ENCODE measurements at regions not wholly inside any gene's neighbourhood (a gene's known extent, or its start where the extent isn't known, plus 50 kb on each side); places are given as distances from the start of the nearest gene placed in this dataset.

DNA sequence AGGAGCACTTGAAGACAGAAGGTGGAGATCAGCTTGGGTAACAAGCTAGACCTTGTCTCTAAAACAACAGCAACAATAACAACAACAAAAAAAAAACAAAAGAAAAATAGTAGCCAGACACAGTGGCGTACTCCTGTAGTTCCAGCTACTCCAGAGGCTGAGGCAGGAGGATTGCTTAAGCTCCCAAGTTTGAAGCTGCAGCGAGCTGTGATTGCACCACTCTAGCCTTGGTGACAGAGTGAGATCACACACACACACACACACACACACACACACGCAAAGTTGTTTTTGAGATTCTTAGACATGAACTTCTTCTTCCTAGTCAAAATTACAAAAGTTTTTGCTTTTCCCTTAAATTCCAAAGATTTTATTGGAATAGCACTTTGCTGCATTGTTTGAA, 93.0 kb upstream of the IGSF10 start:
- intact Hi-C loops (cut with micrococcal nuclease): no loop called here
- ATAC-seq (ENCODE audit: low read depth) (no peak), DNase-seq (no peak)
- Histone ChIP-seq H3K27ac (ENCODE audit: low read length in 2 of 2) (no peak overlapping the region), H3K9me3 (ENCODE audit: control extremely low read depth in 1 of 3, control insufficient read depth in 2 of 3, insufficient read depth in 1 of 3, low read length in 2 of 3) (no peaks in the 10 kb centered on the region), H3K4me3 (ENCODE audit: control extremely low read depth in 1 of 5, extremely low read depth in 1 of 5, insufficient read depth in 1 of 5, low read depth in 2 of 5, low read length in 4 of 5) (no peak overlapping the region), H3K4me1 (ENCODE audit: control insufficient read depth in 2 of 2, insufficient read depth in 2 of 2, low read length in 2 of 2) (no peaks in the 10 kb centered on the region), H3K79me2 (ENCODE audit: control insufficient read depth, insufficient read depth, low read length) (no peaks in the 10 kb centered on the region), H3K9ac (ENCODE audit: low read length) (no peak overlapping the region), H3K4me2 (replicated peaks; ENCODE audit: low read depth, low read length, poor library complexity, severe bottlenecking) (no peak overlapping the region), H3K36me3 (replicated peaks in 1 of 2; ENCODE audit: control extremely low read depth in 1 of 2, control insufficient read depth in 1 of 2, extremely low read depth in 1 of 2, insufficient read depth in 2 of 2, low read length in 1 of 2) (no peaks in the 10 kb centered on the region), H4K20me1 (ENCODE audit: control insufficient read depth, insufficient read depth, low read length, poor library complexity, severe bottlenecking) (no peaks in the 10 kb centered on the region), H2AFZ (ENCODE audit: insufficient read depth, low read depth, low read length, poor library complexity, severe bottlenecking) (no peak overlapping the region), H3K27me3 (replicated peaks in 1 of 4; ENCODE audit: control extremely low read depth in 1 of 4, control insufficient read depth in 3 of 4, insufficient read depth in 4 of 4, low read length in 3 of 4) (no peaks in the 10 kb centered on the region)
- ChIA-PET POLR2A (no interaction called here), CTCF (no interaction called here)
- H3K27ac Mint-ChIP-seq: no peak overlapping the region
- H3K4me3 Mint-ChIP-seq: no peak overlapping the region
- no peak for TF ChIP-seq EZH2 (IDR thresholded peaks at IDR 0.05; ENCODE audit: borderline replicate concordance, insufficient read depth, low read depth, low read length, poor library complexity, severe bottlenecking)
- TF ChIP-seq, protein P1, sequence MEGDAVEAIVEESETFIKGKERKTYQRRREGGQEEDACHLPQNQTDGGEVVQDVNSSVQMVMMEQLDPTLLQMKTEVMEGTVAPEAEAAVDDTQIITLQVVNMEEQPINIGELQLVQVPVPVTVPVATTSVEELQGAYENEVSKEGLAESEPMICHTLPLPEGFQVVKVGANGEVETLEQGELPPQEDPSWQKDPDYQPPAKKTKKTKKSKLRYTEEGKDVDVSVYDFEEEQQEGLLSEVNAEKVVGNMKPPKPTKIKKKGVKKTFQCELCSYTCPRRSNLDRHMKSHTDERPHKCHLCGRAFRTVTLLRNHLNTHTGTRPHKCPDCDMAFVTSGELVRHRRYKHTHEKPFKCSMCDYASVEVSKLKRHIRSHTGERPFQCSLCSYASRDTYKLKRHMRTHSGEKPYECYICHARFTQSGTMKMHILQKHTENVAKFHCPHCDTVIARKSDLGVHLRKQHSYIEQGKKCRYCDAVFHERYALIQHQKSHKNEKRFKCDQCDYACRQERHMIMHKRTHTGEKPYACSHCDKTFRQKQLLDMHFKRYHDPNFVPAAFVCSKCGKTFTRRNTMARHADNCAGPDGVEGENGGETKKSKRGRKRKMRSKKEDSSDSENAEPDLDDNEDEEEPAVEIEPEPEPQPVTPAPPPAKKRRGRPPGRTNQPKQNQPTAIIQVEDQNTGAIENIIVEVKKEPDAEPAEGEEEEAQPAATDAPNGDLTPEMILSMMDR (IDR thresholded peaks at IDR 0.05): no peak
- no peaks in the 10 kb centered on the region for H3K4me1 Mint-ChIP-seq
- H3K9me3 Mint-ChIP-seq (ENCODE audit: insufficient read depth): no peaks in the 10 kb centered on the region
- WGBS (ENCODE audit: insufficient coverage): 92% methylated on average over 2 of the region's 3 CpGs
- H3K27me3 Mint-ChIP-seq: peaks cover 11% of the 10 kb centered on the region

DNA sequence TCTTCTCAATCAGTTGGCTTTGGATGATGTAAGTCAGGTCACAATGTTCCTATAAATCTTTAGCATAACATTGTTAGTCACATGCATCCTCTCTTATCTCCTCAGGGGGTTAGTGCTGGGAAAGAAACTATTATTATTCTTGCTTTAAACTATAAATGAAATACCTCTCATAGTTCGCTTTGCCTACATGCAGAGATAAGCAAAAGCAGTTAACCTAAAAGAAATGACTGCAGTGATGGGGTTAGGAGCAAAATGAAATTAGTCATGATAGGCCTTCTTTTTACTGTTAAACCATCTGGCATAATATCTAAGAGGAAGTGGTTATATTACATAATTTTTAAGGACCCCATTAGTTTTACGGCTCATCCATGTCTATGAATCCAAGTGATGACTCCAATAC, 91.7 kb upstream of the IGSF10 start:
- ATAC-seq (ENCODE audit: low read depth): no peak
- POLR2A ChIA-PET: no interaction called here
- TF ChIP-seq, protein P1 (IDR thresholded peaks at IDR 0.05): no peak
- TF ChIP-seq EZH2 (IDR thresholded peaks at IDR 0.05; ENCODE audit: borderline replicate concordance, insufficient read depth, low read depth, low read length, poor library complexity, severe bottlenecking): no peak
- WGBS (ENCODE audit: insufficient coverage): no CpG with 5 or more reads among the region's 2 CpGs
- H3K9me3 ChIP-seq (ENCODE audit: control extremely low read depth in 1 of 3, control insufficient read depth in 2 of 3, insufficient read depth in 1 of 3, low read length in 2 of 3): no peaks in the 10 kb centered on the region
- no peaks in the 10 kb centered on the region for H3K27me3 ChIP-seq (replicated peaks in 1 of 4; ENCODE audit: control extremely low read depth in 1 of 4, control insufficient read depth in 3 of 4, insufficient read depth in 4 of 4, low read length in 3 of 4)
- no peaks in the 10 kb centered on the region for H4K20me1 ChIP-seq (ENCODE audit: control insufficient read depth, insufficient read depth, low read length, poor library complexity, severe bottlenecking)
- intact Hi-C loops (cut with micrococcal nuclease): no loop called here
- H3K4me2 ChIP-seq (replicated peaks; ENCODE audit: low read depth, low read length, poor library complexity, severe bottlenecking): no peak overlapping the region
- H3K4me1 ChIP-seq (ENCODE audit: control insufficient read depth in 2 of 2, insufficient read depth in 2 of 2, low read length in 2 of 2): no peaks in the 10 kb centered on the region
- no peak overlapping the region for H3K9ac ChIP-seq (ENCODE audit: low read length)
- H3K4me1 Mint-ChIP-seq: no peaks in the 10 kb centered on the region
- H3K4me3 Mint-ChIP-seq: no peak overlapping the region
- CTCF ChIA-PET: no interaction called here
- H3K4me3 ChIP-seq (ENCODE audit: control extremely low read depth in 1 of 5, extremely low read depth in 1 of 5, insufficient read depth in 1 of 5, low read depth in 2 of 5, low read length in 4 of 5): no peak overlapping the region
- no peaks in the 10 kb centered on the region for H3K9me3 Mint-ChIP-seq (ENCODE audit: insufficient read depth)
- no peak overlapping the region for H3K27ac Mint-ChIP-seq
- DNase-seq: no peak
- no peaks in the 10 kb centered on the region for H3K79me2 ChIP-seq (ENCODE audit: control insufficient read depth, insufficient read depth, low read length)
- H3K36me3 ChIP-seq (replicated peaks in 1 of 2; ENCODE audit: control extremely low read depth in 1 of 2, control insufficient read depth in 1 of 2, extremely low read depth in 1 of 2, insufficient read depth in 2 of 2, low read length in 1 of 2): no peaks in the 10 kb centered on the region
- no peak overlapping the region for H3K27ac ChIP-seq (ENCODE audit: low read length in 2 of 2)
- peaks cover 10% of the 10 kb centered on the region for H3K27me3 Mint-ChIP-seq
- no peak overlapping the region for H2AFZ ChIP-seq (ENCODE audit: insufficient read depth, low read depth, low read length, poor library complexity, severe bottlenecking)
